ENCODE measurements at regions not wholly inside any gene's neighbourhood (a gene's known extent, or its start where the extent isn't known, plus 50 kb on each side); places are given as distances from the start of the nearest gene placed in this dataset.
"Not testable (repeated sequence)": the region's sequence is repeated elsewhere in the genome, so short reads cannot be mapped to it uniquely, and the experiment has no call there.

GRCh38 chr6:16043171-16044135 is 85.4 kb upstream of the MYLIP start:
- 90% methylated on average over 5 of the region's 5 CpGs for WGBS
- Histone ChIP-seq H3K4me1 (replicated peaks) (no peaks in the 10 kb centered on the region), H3K4me3 (no peak overlapping the region), H3K27me3 (replicated peaks; ENCODE audit: insufficient read depth) (no peaks in the 10 kb centered on the region), H3K36me3 (no peaks in the 10 kb centered on the region), H3K27ac (no peak overlapping the region), H3K9me3 (no peaks in the 10 kb centered on the region)
- no peak for DNase-seq (ENCODE audit: low spot score)
- intact Hi-C loops (cut with DNase I), result no loop called here
- TF ChIP-seq POLR2A (IDR thresholded peaks at IDR 0.05) (no peak), POLR2AphosphoS5 (IDR thresholded peaks at IDR 0.05) (no peak)
- TF ChIP-seq, protein P1, sequence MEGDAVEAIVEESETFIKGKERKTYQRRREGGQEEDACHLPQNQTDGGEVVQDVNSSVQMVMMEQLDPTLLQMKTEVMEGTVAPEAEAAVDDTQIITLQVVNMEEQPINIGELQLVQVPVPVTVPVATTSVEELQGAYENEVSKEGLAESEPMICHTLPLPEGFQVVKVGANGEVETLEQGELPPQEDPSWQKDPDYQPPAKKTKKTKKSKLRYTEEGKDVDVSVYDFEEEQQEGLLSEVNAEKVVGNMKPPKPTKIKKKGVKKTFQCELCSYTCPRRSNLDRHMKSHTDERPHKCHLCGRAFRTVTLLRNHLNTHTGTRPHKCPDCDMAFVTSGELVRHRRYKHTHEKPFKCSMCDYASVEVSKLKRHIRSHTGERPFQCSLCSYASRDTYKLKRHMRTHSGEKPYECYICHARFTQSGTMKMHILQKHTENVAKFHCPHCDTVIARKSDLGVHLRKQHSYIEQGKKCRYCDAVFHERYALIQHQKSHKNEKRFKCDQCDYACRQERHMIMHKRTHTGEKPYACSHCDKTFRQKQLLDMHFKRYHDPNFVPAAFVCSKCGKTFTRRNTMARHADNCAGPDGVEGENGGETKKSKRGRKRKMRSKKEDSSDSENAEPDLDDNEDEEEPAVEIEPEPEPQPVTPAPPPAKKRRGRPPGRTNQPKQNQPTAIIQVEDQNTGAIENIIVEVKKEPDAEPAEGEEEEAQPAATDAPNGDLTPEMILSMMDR (IDR thresholded peaks at IDR 0.05), result no peak

DNA sequence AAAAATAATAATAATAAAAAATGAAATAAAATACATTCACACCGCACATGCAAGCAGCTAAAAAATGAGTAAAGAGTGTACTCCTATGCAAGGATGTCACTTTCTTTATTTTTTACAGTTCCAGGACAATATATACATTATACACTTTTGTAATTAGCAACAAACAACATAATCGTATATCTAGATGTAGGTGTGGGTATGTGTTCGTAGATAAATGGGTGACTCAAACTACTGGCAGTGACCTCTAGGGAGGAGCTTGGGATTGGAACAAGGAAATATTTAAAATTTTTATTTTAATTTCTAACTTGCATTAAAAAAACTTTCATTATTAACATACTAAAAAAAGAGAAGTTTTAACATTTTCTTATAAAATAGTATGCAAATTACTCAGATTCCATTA is 86.1 kb upstream of the MYLIP start:
- intact Hi-C loops (cut with DNase I), result no loop called here
- WGBS, result 86% methylated on average over 3 of the region's 3 CpGs
- TF ChIP-seq POLR2A (IDR thresholded peaks at IDR 0.05), result no peak
- TF ChIP-seq POLR2AphosphoS5 (IDR thresholded peaks at IDR 0.05), result no peak
- TF ChIP-seq, protein P1 (IDR thresholded peaks at IDR 0.05), result no peak

GRCh38 chr6:16041327-16041726 is 87.6 kb upstream of the MYLIP start:
- intact Hi-C loops (cut with DNase I), result no loop called here
- Histone ChIP-seq H3K4me1 (replicated peaks) (no peaks in the 10 kb centered on the region), H3K36me3 (no peaks in the 10 kb centered on the region), H3K27me3 (replicated peaks; ENCODE audit: insufficient read depth) (no peaks in the 10 kb centered on the region), H3K4me3 (no peak overlapping the region), H3K27ac (no peak overlapping the region), H3K9me3 (no peaks in the 10 kb centered on the region)
- no peak for DNase-seq (ENCODE audit: low spot score)
- WGBS, result 91% methylated on average over 2 of the region's 2 CpGs
- TF ChIP-seq POLR2A (IDR thresholded peaks at IDR 0.05) (no peak), POLR2AphosphoS5 (IDR thresholded peaks at IDR 0.05) (no peak)
- TF ChIP-seq, protein P1 (IDR thresholded peaks at IDR 0.05), result no peak

More for the DNA sequence above, 86.1 kb upstream of the MYLIP start:
- no peaks in the 10 kb centered on the region for H3K4me1 ChIP-seq (replicated peaks)
- no peaks in the 10 kb centered on the region for H3K36me3 ChIP-seq
- no peak overlapping the region for H3K4me3 ChIP-seq
- H3K9me3 ChIP-seq, result no peaks in the 10 kb centered on the region
- DNase-seq (ENCODE audit: low spot score), result no peak
- H3K27ac ChIP-seq, result no peak overlapping the region
- H3K27me3 ChIP-seq (replicated peaks; ENCODE audit: insufficient read depth), result no peaks in the 10 kb centered on the region

GRCh38 chr6:16040628-16040974 is 88.3 kb upstream of the MYLIP start:
- no peak for TF ChIP-seq POLR2AphosphoS5 (IDR thresholded peaks at IDR 0.05)
- TF ChIP-seq POLR2A (IDR thresholded peaks at IDR 0.05), result no peak
- TF ChIP-seq, protein P1 (IDR thresholded peaks at IDR 0.05), result no peak
- intact Hi-C loops (cut with DNase I), result no loop called here
- Histone ChIP-seq H3K27ac (no peak overlapping the region), H3K4me3 (no peak overlapping the region), H3K4me1 (replicated peaks) (no peaks in the 10 kb centered on the region), H3K9me3 (no peaks in the 10 kb centered on the region), H3K36me3 (no peaks in the 10 kb centered on the region), H3K27me3 (replicated peaks; ENCODE audit: insufficient read depth) (no peaks in the 10 kb centered on the region)
- WGBS, result 91% methylated on average over 15 of the region's 15 CpGs
- no peak for DNase-seq (ENCODE audit: low spot score)

DNA sequence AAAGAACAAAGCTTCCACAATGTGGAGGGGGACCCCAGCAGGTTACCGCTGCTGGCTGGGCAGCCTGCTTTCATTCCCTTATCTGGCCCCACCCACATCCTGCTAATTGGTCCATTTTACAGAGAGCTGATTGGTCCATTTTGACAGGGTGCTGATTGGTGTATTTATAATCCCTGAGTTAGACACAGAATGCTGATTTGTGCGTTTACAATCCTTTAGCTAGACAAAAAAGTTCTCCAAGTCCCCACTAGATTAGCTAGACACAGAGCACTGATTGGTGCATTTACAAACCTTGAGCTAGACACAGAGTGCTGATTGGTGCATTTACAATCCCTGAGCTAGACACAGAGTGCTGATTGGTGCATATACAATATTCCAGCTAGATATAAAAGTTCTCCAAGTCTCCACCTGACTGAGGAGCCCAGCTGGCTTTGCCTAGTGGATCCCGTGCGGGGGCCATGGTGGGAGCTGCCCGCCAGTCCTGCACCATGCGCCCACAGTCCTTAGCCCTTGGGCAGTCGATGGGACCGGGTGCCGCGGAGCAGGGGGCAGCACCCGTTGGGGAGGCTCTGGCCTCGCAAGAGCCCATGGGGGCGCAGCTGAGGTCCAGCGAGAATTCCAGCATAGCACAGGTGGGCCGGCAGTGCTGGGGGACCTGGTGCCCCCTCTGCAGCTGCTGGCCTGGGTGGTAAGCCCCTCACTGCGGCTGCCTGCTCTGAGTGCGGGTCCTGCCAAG is 88.8 kb upstream of the MYLIP start:
- H3K27me3 ChIP-seq (replicated peaks; ENCODE audit: insufficient read depth); H3K4me1 ChIP-seq (replicated peaks); intact Hi-C loops (cut with DNase I); H3K27ac ChIP-seq; H3K9me3 ChIP-seq; H3K4me3 ChIP-seq; DNase-seq (ENCODE audit: low spot score); H3K36me3 ChIP-seq: not testable (repeated sequence)
- 98% methylated on average over 16 of the region's 17 CpGs for WGBS

Data from prostate gland (tissue), 2 donors.